BJ (cell line): ENCODE measurements at regions not wholly inside any gene's neighbourhood (a gene's known extent, or its start where the extent isn't known, plus 50 kb on each side); places are given as distances from the start of the nearest gene placed in this dataset.
A peak's percentile ranks its signal among the peaks of the same experiment; 100 is the strongest.
"Not testable (repeated sequence)": the region's sequence is repeated elsewhere in the genome, so short reads cannot be mapped to it uniquely, and the experiment has no call there.

Experiments
- CTCF ChIA-PET: fragments of 350-600 bp; formaldehyde crosslinking; extraction: SDS; loops from one replicate; lab custom pipeline; 2021; ENCODE audit warnings: antibody characterized with exemption, inconsistent platforms; lab: Yijun Ruan, JAX
- POLR2A ChIA-PET: fragments of 300-600 bp; sonication (Branson Sonifier 250); formaldehyde crosslinking; extraction: SDS; loops from one replicate; lab custom pipeline; 2021; ENCODE audit warnings: antibody characterized with exemption; lab: Charles Lee
- DNase-seq: peaks from one replicate; pipeline ENCODE4 v3.0.0-alpha.2; 2011; ENCODE audit warnings: low read depth
- H3K27me3 ChIP-seq: 2 replicates; pipeline ENCODE4 v1.6.0; 2011; ENCODE audit warnings: low read length; ENCODE audit not compliant: control insufficient read depth, insufficient read depth
- H3K36me3 ChIP-seq: 2 replicates; pipeline ENCODE4 v1.5.1; 2011; ENCODE audit warnings: low read length; ENCODE audit not compliant: control insufficient read depth, insufficient read depth
- H3K4me3 ChIP-seq: 2 replicates; pipeline ENCODE4 v1.5.1; 2011; ENCODE audit warnings: low read depth, mild to moderate bottlenecking, control low read depth, low read length
- CTCF ChIP-seq: IDR thresholded peaks from 2 replicates; pipeline ENCODE4 v1.5.1; 2011; ENCODE audit warnings: low read depth, mild to moderate bottlenecking, control low read depth, inconsistent platforms, low read length, moderate library complexity; ENCODE audit not compliant: insufficient read depth

GRCh38 chr10:32217216-32217615 lies 129.7 kb downstream of the EPC1 start:
- Histone ChIP-seq H3K4me3 (no peak overlapping the region), H3K36me3 (no peaks in the 10 kb centered on the region), H3K27me3 (no peaks in the 10 kb centered on the region)
- no peak for DNase-seq
- ChIA-PET POLR2A (no interaction called here), CTCF (interaction anchor here (0.6 kb wide), 1 partner anchor 21 kb away, joined by 4 read pairs; no protein-coding TSS in a partner anchor)
- TF ChIP-seq CTCF, result no peak

- POLR2A ChIA-PET, result not testable (repeated sequence)
Measured at GRCh38 chr10:32213838-32214237, 133.1 kb downstream of the EPC1 start.

GRCh38 chr10:32211046-32211363 lies 136.0 kb downstream of the EPC1 start:
- Histone ChIP-seq H3K27me3 (no peaks in the 10 kb centered on the region), H3K36me3 (no peaks in the 10 kb centered on the region), H3K4me3 (no peak overlapping the region)
- CTCF ChIA-PET, result interaction anchor here (0.5 to 2.3 kb wide), 22 partner anchors 9 to 350 kb away, joined by 3 to 11 read pairs (median 5); no protein-coding TSS in a partner anchor
- no peak for TF ChIP-seq CTCF
- DNase-seq, result no peak
- POLR2A ChIA-PET, result no interaction called here

More at GRCh38 chr10:32213838-32214237, 133.1 kb downstream of the EPC1 start:
- DNase-seq, H3K27me3 ChIP-seq, H3K4me3 ChIP-seq, CTCF ChIA-PET, H3K36me3 ChIP-seq: not testable (repeated sequence)

- Histone ChIP-seq H3K4me3 (no peak overlapping the region), H3K27me3 (no peaks in the 10 kb centered on the region), H3K36me3 (no peaks in the 10 kb centered on the region)
- no peak for DNase-seq
- TF ChIP-seq CTCF, result peak; percentile 62
- POLR2A ChIA-PET, result no interaction called here
- CTCF ChIA-PET, result interaction anchor here (0.6 to 2.3 kb wide), 27 partner anchors 8 to 1101 kb away, joined by 3 to 11 read pairs (median 5); no protein-coding TSS in a partner anchor
Measured at GRCh38 chr10:32210306-32211045, 136.5 kb downstream of the EPC1 start.

GRCh38 chr10:32208005-32208404 lies 139.0 kb downstream of the EPC1 start:
- H3K27me3 ChIP-seq, H3K36me3 ChIP-seq, DNase-seq, POLR2A ChIA-PET, H3K4me3 ChIP-seq: not testable (repeated sequence)
- CTCF ChIA-PET, result interaction anchor here (1.0 kb wide), 1 partner anchor 8 kb away, joined by 3 read pairs; no protein-coding TSS in a partner anchor

DNA sequence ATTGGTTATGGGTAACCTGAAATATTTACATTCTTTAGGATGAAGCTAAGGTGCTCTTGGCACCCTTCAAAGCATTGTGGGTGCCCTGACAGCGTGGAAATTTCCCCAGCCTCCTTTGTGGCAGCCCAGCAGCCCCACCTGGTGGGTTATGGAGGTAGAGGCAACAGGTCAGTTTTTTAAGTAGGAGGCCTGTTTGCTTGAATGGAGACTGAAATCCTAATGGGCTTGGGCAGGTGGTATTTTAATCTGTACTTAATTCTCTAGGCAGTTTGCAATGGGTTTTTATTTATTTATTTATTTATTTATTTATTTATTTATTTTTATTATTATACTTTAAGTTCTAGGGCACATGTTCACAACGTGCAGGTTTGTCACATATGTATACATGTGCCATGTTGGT lies 139.4 kb downstream of the EPC1 start:
- peak; percentile 72 for TF ChIP-seq CTCF
- POLR2A ChIA-PET, result no interaction called here
- CTCF ChIA-PET, result interaction anchor here (1.0 to 1.8 kb wide), 2 partner anchors 8 to 10 kb away, joined by 3 to 7 read pairs; no protein-coding TSS in a partner anchor
- Histone ChIP-seq H3K4me3 (no peak overlapping the region), H3K27me3 (no peaks in the 10 kb centered on the region), H3K36me3 (no peaks in the 10 kb centered on the region)
- no peak for DNase-seq
